Upper lobe of right lung (tissue), 1 donor: ENCODE measurements at regions not wholly inside any gene's neighbourhood (a gene's known extent, or its start where the extent isn't known, plus 50 kb on each side); places are given as distances from the start of the nearest gene placed in this dataset.

Source experiments
- ATAC-seq: fragments of 200-7000 bp; cut with Tn5 transposase; one replicate; pipeline ENCODE4 v1.9.1; 2020; ENCODE audit warnings: mild to moderate bottlenecking, moderate library complexity
- DNase-seq: peaks from one replicate; pipeline ENCODE4 v3.0.0-alpha.2; 2020
- H3K27ac ChIP-seq: fragments of 200-600 bp; one replicate; pipeline ENCODE4 v1.8.0; 2022
- H3K27me3 ChIP-seq: fragments of 200-600 bp; one replicate; pipeline ENCODE4 v1.8.0; 2022; ENCODE audit warnings: mild to moderate bottlenecking
- H3K36me3 ChIP-seq: fragments of 200-600 bp; one replicate; pipeline ENCODE4 v1.8.0; 2022
- H3K4me1 ChIP-seq: fragments of 200-600 bp; one replicate; pipeline ENCODE4 v1.8.0; 2022
- H3K4me3 ChIP-seq: fragments of 200-600 bp; one replicate; pipeline ENCODE4 v1.8.0; 2022; ENCODE audit warnings: mild to moderate bottlenecking
- H3K9me3 ChIP-seq: fragments of 200-600 bp; one replicate; pipeline ENCODE4 v1.8.0; 2022
- CTCF ChIP-seq: fragments of 200-600 bp; IDR thresholded peaks from one replicate; pipeline ENCODE4 v1.8.0; 2022; ENCODE audit warnings: antibody characterized with exemption
- intact Hi-C: fragments of 100-400 bp; cut with DNase I; formaldehyde crosslinking; loops from one replicate; pipeline ENCODE4 v1.11.0; 2022
- donor health status: DM: no; HTN: yes; CAD: no; lungs with severe emphysema.

GRCh38 chr5:82849885-82850284 lies 227.3 kb downstream of the TMEM167A start:
- no peaks in the 10 kb centered on the region for H3K9me3 ChIP-seq
- intact Hi-C loops = no loop called here
- H3K36me3 ChIP-seq = no peaks in the 10 kb centered on the region
- no peak overlapping the region for H3K27ac ChIP-seq
- ATAC-seq (no peak), DNase-seq (no peak)
- H3K4me3 ChIP-seq = no peak overlapping the region
- no peaks in the 10 kb centered on the region for H3K27me3 ChIP-seq
- no peak for TF ChIP-seq CTCF
- H3K4me1 ChIP-seq = no peaks in the 10 kb centered on the region

- no peak for TF ChIP-seq CTCF
- Histone ChIP-seq H3K36me3 (no peaks in the 10 kb centered on the region), H3K4me1 (no peaks in the 10 kb centered on the region), H3K9me3 (no peaks in the 10 kb centered on the region), H3K27me3 (no peaks in the 10 kb centered on the region), H3K4me3 (no peak overlapping the region), H3K27ac (no peak overlapping the region)
- intact Hi-C loops = no loop called here
- ATAC-seq (no peak), DNase-seq (no peak)
These were observed 229.6 kb downstream of the TMEM167A start for GRCh38 chr5:82847562-82847961.

GRCh38 chr5:82839881-82840280 lies 237.3 kb downstream of the TMEM167A start:
- no peak overlapping the region for H3K4me3 ChIP-seq
- intact Hi-C loops = no loop called here
- H3K9me3 ChIP-seq = no peaks in the 10 kb centered on the region
- no peak for TF ChIP-seq CTCF
- H3K36me3 ChIP-seq = no peaks in the 10 kb centered on the region
- no peak overlapping the region for H3K27ac ChIP-seq
- no peaks in the 10 kb centered on the region for H3K4me1 ChIP-seq
- no peaks in the 10 kb centered on the region for H3K27me3 ChIP-seq
- ATAC-seq = no peak
- no peak for DNase-seq

GRCh38 chr5:82835488-82835887 lies 241.7 kb downstream of the TMEM167A start:
- no peak overlapping the region for H3K27ac ChIP-seq
- H3K4me3 ChIP-seq = no peak overlapping the region
- intact Hi-C loops = no loop called here
- H3K4me1 ChIP-seq = no peaks in the 10 kb centered on the region
- H3K9me3 ChIP-seq = no peaks in the 10 kb centered on the region
- DNase-seq (no peak), ATAC-seq (no peak)
- no peak for TF ChIP-seq CTCF
- H3K36me3 ChIP-seq = no peaks in the 10 kb centered on the region
- no peaks in the 10 kb centered on the region for H3K27me3 ChIP-seq

- DNase-seq (no peak), ATAC-seq (no peak)
- Histone ChIP-seq H3K27me3 (no peaks in the 10 kb centered on the region), H3K4me1 (no peaks in the 10 kb centered on the region), H3K36me3 (no peaks in the 10 kb centered on the region), H3K9me3 (no peaks in the 10 kb centered on the region), H3K27ac (no peak overlapping the region), H3K4me3 (no peak overlapping the region)
- intact Hi-C loops = no loop called here
- no peak for TF ChIP-seq CTCF
These were observed 243.0 kb downstream of the TMEM167A start for GRCh38 chr5:82834151-82834550.

GRCh38 chr5:82833277-82833676 lies 243.9 kb downstream of the TMEM167A start:
- no peak for DNase-seq
- H3K9me3 ChIP-seq = no peaks in the 10 kb centered on the region
- no peaks in the 10 kb centered on the region for H3K36me3 ChIP-seq
- no peak overlapping the region for H3K27ac ChIP-seq
- no peaks in the 10 kb centered on the region for H3K27me3 ChIP-seq
- TF ChIP-seq CTCF = no peak
- H3K4me3 ChIP-seq = no peak overlapping the region
- ATAC-seq = no peak
- intact Hi-C loops = no loop called here
- H3K4me1 ChIP-seq = no peaks in the 10 kb centered on the region
